Dedifferentiated amniotic fluid mesenchymal stem cell (primary cell): ENCODE measurements at regions not wholly inside any gene's neighbourhood (a gene's known extent, or its start where the extent isn't known, plus 50 kb on each side); places are given as distances from the start of the nearest gene placed in this dataset.
"Not testable (repeated sequence)": the region's sequence is repeated elsewhere in the genome, so short reads cannot be mapped to it uniquely, and the experiment has no call there.

ENCODE experiments used
- DNase-seq: peaks from one replicate; pipeline ENCODE4 v3.0.0-alpha.2; 2016; ENCODE audit errors: extremely low spot score

- no peak for DNase-seq
Measured at GRCh38 chr9:82052081-82052480, 63.5 kb downstream of the SPATA31D1 start.

DNA sequence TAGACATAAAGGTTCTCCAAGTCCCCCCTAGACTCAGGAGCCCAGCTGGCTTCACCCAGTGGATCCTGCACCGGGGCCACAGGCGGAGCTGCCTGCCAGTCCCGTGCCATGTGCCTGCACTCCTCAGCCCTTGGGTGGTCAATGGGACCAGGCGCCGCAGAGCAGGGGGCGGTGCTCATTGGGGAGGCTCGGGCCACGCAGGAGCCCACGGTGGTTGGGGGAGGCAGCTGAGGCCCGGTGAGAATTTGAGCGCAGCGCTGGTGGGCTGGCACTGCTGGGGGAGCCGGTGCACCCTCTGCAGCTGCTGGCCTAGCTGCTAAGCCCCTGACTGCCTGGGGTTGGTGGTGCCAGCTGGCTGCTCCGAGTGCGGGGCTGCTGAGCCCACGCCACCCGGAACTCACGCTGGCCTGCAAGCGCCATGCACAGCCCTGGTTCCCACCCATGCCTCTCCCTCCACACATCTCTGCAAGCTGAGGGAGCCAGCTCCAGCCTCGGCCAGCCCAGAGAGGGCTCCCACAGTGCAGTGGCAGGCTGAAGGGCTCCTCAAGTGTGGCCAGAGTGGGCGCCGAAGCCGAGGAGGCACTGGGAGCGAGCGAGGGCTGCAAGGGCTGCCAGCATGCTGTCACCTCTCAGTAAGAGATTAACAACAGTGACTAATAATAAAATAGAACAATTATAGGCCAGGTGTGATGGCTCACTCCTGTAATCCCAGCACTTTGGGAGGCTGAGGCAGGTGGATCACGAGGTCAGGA, 65.9 kb downstream of the SPATA31D1 start:
- no peak for DNase-seq

GRCh38 chr9:82057805-82058204, 69.2 kb downstream of the SPATA31D1 start:
- DNase-seq: no peak

- DNase-seq: not testable (repeated sequence)
Measured at GRCh38 chr9:82061801-82062200, 73.2 kb downstream of the SPATA31D1 start.

DNA sequence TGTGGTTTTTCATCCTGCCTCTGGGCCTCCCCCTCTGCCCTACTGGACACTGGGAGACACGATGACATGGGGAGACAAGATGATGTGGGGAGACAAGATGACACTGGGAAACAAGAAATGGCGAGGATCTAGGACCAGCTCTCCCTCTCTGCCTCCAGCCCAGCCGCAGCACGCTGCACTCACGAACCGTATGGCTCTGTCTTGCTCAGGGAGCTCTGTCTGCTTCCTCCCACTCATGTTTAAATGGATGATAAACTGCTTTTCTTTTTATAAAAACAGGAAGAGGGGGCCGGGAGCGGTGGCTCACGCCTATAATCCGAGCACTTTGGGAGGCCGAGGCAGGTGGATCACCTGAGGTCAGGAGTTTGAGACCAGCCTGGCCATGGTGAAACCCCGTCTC, 73.7 kb downstream of the SPATA31D1 start:
- no peak for DNase-seq

DNA sequence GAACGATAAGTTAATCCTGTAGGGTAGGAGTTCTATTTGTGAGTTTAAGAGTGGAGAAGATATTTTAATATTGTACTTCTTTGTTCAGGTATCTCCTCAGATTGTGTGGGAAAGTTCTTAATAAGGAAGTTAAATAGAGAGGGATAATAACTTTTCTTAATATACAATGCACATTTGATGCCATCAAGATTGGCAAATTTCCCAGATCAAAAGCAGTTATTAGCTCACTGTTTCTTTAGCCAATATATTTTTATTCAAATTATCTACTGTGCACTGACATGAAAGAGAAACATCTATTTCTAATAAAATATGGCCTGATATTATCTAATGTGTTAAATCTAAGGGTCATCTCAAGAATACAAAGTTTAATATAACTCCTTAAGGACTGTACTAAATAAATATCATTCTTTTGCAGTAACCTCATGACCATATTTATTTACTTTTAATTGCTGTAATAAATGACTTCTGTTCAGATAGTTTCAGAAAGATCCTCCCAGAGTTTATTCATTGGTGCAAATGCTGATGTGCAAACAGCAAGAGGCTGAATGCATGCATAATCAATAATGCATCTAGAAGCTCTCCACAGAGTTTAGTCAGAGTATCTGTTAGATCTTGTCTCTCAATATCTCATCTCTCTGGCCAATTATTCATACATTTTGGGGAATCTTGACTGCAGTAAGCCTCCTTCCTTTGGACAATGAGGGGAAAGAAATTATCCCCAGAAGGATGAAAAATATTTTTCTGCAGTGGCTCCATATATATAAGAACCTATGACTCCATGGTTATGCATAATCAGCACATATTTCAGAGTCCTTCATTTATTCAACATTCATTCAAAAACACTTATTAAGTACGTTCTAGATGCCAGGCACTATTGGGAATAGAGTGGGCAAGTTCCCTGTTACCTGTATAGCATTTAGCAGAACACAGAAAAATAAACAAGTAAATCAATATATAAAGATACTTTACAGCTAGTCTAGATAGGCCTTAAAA, 85.3 kb downstream of the SPATA31D1 start:
- no peak for DNase-seq

- DNase-seq: no peak
Measured at GRCh38 chr9:82080265-82080664, 91.7 kb downstream of the SPATA31D1 start.

DNA sequence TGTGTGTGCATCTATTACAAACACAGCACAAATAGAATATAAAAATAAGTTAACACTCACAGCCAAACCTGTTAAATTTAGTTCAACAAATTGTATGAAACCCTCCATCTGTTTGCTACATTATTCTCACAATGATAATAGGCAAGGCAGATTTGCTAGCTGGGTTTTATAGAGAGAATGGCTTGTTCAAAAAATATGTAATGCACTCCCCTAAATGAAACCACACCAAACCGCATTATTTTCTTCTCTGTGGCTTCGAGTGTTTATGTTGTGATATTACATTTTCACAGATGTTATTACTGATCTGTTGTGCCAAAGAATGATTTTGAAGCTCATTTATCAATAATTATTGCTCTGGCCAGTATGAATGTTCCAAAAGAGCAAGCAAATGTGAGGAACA, 92.9 kb downstream of the SPATA31D1 start:
- DNase-seq: no peak

DNA sequence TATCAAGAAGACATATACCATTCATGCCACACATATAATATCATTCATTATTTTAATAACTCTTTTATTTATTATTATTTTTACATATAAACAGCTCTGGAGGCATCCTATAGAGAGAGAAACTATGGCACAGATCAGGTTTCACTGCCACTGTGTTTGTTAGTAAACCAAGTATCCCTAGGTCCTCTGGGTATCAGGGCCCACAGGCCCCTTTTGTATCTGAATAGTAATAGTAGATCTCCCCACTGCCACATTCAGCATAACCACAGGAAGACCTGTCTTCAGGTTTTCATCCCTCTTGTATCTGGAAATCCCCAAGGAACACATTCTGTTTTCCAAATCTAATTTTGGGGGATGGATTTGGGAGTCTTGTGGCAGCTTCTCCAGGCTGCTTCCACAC, 94.0 kb downstream of the SPATA31D1 start:
- no peak for DNase-seq

DNA sequence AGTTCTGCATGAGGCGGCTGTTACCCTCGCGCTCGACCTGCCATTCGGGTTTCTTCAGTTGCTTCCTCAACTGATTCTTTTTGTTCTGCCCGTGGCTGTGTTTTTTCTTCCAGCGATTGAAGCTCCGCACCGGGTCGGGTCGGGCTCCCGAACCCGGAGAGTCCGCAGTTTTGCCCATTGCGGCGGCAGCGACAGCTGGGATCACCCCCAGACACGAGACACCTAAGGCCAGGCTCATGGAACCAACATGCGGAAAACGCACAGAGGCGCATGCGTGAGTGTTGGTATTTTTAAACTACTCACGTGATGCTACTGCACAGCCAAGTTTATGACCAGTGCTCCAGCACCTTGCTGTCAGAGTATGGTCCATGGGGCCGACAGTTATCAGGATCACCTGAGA, 100.0 kb downstream of the SPATA31D1 start:
- DNase-seq: no peak

GRCh38 chr9:82090046-82090445, 101.5 kb downstream of the SPATA31D1 start:
- DNase-seq: no peak

- DNase-seq: no peak
Measured at GRCh38 chr9:82091100-82091499, 102.5 kb downstream of the SPATA31D1 start.

DNA sequence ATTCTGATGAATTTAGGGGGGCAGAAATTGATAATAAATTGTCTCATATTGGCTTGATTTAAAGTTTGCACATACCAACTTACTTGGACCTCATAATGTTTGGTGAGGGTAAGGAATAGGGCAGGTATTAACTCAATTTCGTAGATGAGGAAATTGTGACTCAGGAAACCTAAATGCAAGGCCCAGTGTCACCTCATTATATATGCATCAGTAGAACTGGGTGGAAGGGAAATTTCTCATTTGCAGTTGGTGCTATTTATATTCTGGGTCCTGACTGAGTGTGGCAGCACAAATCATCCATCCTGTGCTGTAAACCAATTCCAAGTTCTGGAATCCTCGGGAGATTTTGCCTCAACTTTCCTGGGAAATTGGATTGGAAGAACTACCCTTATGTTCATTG, 103.0 kb downstream of the SPATA31D1 start:
- DNase-seq: no peak

GRCh38 chr9:82101475-82101874, 112.9 kb downstream of the SPATA31D1 start:
- no peak for DNase-seq

DNA sequence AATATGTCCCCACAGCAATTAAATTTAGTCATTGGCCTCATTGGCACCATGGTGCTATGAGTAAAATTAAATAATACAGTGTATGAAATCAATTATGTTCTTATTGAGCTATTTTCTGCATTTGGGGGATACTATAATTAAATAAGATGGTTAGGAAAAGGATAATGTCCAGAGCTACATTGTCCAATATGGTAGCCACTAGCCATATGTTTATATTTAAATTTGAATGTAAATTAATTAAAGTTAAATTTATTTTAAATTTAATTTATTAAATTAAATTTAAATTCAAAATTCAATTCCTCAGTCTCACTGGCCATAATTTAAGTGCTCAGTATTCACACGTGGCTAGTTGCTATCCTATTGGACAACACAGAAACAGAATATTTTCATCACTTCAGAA, 115.7 kb downstream of the SPATA31D1 start:
- DNase-seq: no peak

GRCh38 chr9:82105729-82106128, 117.2 kb downstream of the SPATA31D1 start:
- DNase-seq: no peak

GRCh38 chr9:82106536-82106935, 118.0 kb downstream of the SPATA31D1 start:
- DNase-seq: no peak

DNA sequence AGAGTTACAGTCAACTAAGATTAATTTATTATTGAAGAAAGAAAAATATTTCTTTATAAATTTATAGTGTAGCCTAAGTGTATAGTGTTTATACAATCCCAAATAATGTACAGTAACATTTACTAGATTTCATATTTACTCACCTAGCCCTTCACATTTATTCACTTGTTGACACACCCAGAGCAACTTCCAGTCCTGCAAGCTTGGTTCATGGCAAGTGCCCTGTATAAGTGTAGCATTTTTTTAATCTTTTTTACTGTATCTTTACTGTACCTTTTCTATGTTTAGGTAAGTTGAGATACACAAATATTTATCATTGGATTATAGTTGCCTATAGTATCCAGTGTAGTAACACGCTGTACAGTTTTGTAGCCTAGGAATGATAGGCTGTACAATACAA, 119.9 kb downstream of the SPATA31D1 start:
- DNase-seq: no peak

DNA sequence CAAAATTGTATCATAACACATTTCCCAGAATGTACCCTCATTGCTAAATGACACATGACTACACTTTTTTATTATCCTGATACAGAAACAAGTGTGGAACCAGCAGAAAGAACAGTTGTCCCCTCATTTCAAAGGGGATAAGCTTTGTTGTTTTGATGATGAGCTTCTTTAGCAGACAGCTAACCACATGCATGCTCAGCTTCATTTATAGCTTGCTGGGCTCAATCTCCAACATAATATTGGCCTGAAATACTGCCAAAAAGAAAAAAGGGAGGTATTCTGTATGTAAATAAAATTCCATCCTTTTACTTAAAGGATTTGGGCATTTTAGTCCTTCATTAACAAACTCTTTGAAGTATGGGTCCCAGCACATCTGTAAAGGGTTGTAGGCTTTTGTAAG, 120.4 kb downstream of the SPATA31D1 start:
- DNase-seq: no peak

DNA sequence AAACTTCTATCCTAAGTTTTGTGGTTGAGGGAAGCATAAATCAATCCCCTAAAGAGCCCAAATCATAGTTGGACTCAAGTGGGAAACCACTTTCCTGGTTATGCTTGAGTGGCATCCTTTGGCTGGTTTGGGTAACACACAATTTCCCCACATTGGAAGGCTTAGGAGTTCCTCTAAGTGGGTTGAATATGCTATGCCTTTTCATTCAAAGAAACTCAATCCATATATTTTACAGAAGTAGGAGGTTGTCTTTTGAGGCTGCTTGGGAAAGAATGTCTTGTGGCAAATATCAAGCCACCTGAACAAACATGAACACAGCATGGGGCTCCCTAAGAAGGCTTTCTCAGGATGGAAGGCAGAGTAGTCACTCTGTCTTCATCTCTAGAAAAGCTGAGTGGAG, 121.1 kb downstream of the SPATA31D1 start:
- DNase-seq: no peak

- no peak for DNase-seq
Measured at GRCh38 chr9:82110881-82111280, 122.3 kb downstream of the SPATA31D1 start.

DNA sequence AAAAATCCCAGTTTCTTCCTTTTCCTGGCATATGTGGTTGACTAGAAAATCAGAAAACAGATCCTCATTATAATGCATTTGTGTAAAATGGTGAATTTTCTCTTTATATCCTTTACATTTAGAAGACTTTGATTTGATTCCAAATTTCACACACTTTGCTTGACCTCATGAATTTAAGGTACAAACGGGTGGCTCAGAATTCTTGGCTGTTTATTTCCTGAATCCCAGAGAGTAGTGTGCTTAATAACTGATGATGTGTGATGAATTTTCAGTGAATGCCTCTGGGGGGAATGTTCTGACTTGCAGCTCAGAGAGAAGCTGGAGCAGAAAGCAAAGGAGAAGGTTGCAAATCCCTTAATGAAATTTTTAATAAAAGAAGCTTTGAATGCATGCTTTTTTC, 126.8 kb downstream of the SPATA31D1 start:
- no peak for DNase-seq

DNA sequence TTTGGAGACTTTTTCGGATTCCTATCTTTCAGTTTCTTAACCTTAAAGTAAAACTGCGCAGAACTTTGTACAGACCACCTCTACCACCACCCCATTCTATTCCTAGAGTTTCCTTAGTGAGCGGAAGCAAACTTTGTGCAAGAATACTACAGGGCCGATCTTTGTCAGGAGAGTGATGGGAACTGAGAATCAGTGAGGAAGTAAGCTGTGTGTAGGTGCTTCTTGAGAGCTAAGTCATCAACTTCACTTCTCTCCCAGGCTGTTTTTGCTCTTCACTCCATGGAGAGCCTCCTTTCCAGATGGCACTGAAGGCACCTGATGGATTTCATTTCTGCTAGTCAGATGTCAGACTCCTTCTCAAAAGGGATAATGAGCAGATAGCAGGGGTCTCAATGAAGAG, 127.3 kb downstream of the SPATA31D1 start:
- no peak for DNase-seq
